Hepatocyte (in vitro differentiated cells): ENCODE measurements at regions not wholly inside any gene's neighbourhood (a gene's known extent, or its start where the extent isn't known, plus 50 kb on each side); places are given as distances from the start of the nearest gene placed in this dataset.

ENCODE experiments used
- CTCF ChIP-seq: fragments of 200-600 bp; sonication (generic); IDR thresholded peaks from 2 replicates; pipeline ENCODE4 v1.5.1; 2016; ENCODE audit warnings: antibody characterized with exemption, mild to moderate bottlenecking; ENCODE audit not compliant: poor library complexity
- EZH2 ChIP-seq: fragments of 200-600 bp; sonication (generic); IDR thresholded peaks from 2 replicates; pipeline ENCODE4 v1.6.1; 2016; ENCODE audit warnings: antibody characterized with exemption, mild to moderate bottlenecking, borderline replicate concordance
- EZH2phosphoT487 ChIP-seq: fragments of 200-600 bp; sonication (generic); IDR thresholded peaks from one replicate; pipeline ENCODE4 v1.6.1; 2018; ENCODE audit warnings: antibody characterized with exemption, mild to moderate bottlenecking, low read depth, moderate library complexity; ENCODE audit not compliant: unreplicated experiment, severe bottlenecking

DNA sequence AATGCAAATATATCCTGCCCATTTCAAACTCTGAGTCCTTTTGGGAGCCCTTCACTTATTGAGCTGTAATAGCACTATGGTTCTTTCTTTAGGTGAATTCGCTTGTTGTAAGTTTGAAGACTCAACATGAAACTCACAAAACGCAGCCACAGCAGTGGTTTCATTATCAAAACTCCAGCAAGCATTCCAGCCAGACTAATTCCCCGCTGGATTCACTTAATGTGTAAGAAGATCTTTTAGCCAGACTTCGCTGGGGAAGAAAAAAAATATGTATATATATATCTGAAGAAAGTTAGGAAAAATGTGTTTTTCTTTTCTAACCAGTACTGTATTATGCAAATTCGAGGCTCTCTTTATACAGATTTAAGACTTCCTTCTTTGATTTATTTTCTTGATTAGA is 241.1 kb downstream of the WNT5A start:
- TF ChIP-seq CTCF (no peak), EZH2 (no peak), EZH2phosphoT487 (no peak)
